ENCODE measurements at regions not wholly inside any gene's neighbourhood (a gene's known extent, or its start where the extent isn't known, plus 50 kb on each side); places are given as distances from the start of the nearest gene placed in this dataset.

DNA sequence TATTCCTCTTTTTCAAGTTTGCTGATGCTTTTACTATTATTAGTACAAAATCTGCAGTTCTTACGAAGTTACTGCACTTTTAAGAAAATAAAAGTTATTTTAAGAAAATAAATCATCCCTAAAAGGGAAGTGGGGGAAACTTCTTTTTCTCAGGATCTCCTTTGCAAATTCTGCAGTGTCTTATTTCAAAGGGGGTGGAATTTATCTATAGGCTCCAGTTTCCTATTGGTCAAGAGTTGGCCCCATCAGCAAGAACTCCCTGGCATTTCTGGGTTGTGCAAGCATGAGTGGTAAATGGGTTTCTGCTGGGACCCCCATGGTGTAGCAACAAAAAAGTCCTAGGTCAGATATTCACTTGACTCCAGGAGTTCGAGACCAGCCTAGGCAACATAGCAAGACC lies 136.3 kb upstream of the PRDM1 start:
- Histone ChIP-seq H3K4me1 (no peaks in the 10 kb centered on the region), H3K9ac (no peak overlapping the region), H3F3A (ENCODE audit: low read depth) (peaks cover 8% of the 10 kb centered on the region), H4K20me1 (ENCODE audit: low read depth) (no peaks in the 10 kb centered on the region), H2AFZ (replicated peaks) (no peak overlapping the region), H3K36me3 (no peaks in the 10 kb centered on the region), H3K9me3 (ENCODE audit: low read depth) (no peaks in the 10 kb centered on the region), H3K4me2 (no peak overlapping the region), H3K79me2 (ENCODE audit: low read depth) (no peaks in the 10 kb centered on the region), H3K4me3 (no peak overlapping the region), H3K27ac (no peak overlapping the region), H3K27me3 (no peaks in the 10 kb centered on the region)
- no peaks in the 10 kb centered on the region for H3K4me1 Mint-ChIP-seq
- DNase-seq (ENCODE audit: low spot score) = peak; percentile 6
- H3K4me3 Mint-ChIP-seq = no peak overlapping the region
- H3K27me3 Mint-ChIP-seq (ENCODE audit: insufficient read depth, low read depth) = peaks cover 2% of the 10 kb centered on the region
- H3K36me3 Mint-ChIP-seq = no peaks in the 10 kb centered on the region
- no peak for TF ChIP-seq EZH2phosphoT487 (IDR thresholded peaks at IDR 0.05)
- TF ChIP-seq EZH2 (IDR thresholded peaks at IDR 0.05) = no peak
- TF ChIP-seq, protein P1, sequence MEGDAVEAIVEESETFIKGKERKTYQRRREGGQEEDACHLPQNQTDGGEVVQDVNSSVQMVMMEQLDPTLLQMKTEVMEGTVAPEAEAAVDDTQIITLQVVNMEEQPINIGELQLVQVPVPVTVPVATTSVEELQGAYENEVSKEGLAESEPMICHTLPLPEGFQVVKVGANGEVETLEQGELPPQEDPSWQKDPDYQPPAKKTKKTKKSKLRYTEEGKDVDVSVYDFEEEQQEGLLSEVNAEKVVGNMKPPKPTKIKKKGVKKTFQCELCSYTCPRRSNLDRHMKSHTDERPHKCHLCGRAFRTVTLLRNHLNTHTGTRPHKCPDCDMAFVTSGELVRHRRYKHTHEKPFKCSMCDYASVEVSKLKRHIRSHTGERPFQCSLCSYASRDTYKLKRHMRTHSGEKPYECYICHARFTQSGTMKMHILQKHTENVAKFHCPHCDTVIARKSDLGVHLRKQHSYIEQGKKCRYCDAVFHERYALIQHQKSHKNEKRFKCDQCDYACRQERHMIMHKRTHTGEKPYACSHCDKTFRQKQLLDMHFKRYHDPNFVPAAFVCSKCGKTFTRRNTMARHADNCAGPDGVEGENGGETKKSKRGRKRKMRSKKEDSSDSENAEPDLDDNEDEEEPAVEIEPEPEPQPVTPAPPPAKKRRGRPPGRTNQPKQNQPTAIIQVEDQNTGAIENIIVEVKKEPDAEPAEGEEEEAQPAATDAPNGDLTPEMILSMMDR (IDR thresholded peaks at IDR 0.05) = no peak
- no peak overlapping the region for H3K27ac Mint-ChIP-seq
- H3K9me3 Mint-ChIP-seq = no peaks in the 10 kb centered on the region

DNA sequence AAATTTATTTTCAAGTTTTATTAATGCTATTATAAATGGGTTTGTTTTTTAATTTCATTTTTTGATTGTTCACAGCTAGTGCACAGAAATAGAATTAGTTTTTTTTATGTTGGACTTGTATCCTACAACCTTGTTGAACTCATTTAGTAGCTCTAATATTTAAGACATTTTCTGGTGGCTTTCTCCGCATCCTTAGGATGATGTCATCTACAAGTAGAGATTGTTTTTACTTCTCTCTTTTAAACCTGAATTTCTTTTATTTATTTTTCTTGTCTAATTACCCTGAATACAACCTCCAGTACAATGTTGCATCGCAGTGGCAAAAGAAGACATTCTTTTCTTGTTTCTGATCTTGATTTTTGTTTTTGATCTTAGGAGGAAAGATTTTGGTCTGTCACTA lies 142.6 kb upstream of the PRDM1 start:
- Mint-ChIP-seq H3K36me3 (no peaks in the 10 kb centered on the region), H3K4me3 (no peak overlapping the region), H3K4me1 (no peaks in the 10 kb centered on the region), H3K27ac (no peak overlapping the region), H3K9me3 (no peaks in the 10 kb centered on the region), H3K27me3 (ENCODE audit: insufficient read depth, low read depth) (peaks cover 2% of the 10 kb centered on the region)
- H3K36me3 ChIP-seq = no peaks in the 10 kb centered on the region
- DNase-seq (ENCODE audit: low spot score) = no peak
- no peaks in the 10 kb centered on the region for H4K20me1 ChIP-seq (ENCODE audit: low read depth)
- H3K9ac ChIP-seq = no peak overlapping the region
- TF ChIP-seq EZH2 (IDR thresholded peaks at IDR 0.05) = no peak
- TF ChIP-seq EZH2phosphoT487 (IDR thresholded peaks at IDR 0.05) = no peak
- TF ChIP-seq, protein P1 (IDR thresholded peaks at IDR 0.05) = no peak
- no peaks in the 10 kb centered on the region for H3K9me3 ChIP-seq (ENCODE audit: low read depth)
- H3K79me2 ChIP-seq (ENCODE audit: low read depth) = no peaks in the 10 kb centered on the region
- no peak overlapping the region for H3K4me3 ChIP-seq
- H3K27me3 ChIP-seq = no peaks in the 10 kb centered on the region
- H2AFZ ChIP-seq (replicated peaks) = no peak overlapping the region
- H3K4me2 ChIP-seq = no peak overlapping the region
- no peak overlapping the region for H3K27ac ChIP-seq
- H3K4me1 ChIP-seq = peaks cover 9% of the 10 kb centered on the region
- H3F3A ChIP-seq (ENCODE audit: low read depth) = no peaks in the 10 kb centered on the region

DNA sequence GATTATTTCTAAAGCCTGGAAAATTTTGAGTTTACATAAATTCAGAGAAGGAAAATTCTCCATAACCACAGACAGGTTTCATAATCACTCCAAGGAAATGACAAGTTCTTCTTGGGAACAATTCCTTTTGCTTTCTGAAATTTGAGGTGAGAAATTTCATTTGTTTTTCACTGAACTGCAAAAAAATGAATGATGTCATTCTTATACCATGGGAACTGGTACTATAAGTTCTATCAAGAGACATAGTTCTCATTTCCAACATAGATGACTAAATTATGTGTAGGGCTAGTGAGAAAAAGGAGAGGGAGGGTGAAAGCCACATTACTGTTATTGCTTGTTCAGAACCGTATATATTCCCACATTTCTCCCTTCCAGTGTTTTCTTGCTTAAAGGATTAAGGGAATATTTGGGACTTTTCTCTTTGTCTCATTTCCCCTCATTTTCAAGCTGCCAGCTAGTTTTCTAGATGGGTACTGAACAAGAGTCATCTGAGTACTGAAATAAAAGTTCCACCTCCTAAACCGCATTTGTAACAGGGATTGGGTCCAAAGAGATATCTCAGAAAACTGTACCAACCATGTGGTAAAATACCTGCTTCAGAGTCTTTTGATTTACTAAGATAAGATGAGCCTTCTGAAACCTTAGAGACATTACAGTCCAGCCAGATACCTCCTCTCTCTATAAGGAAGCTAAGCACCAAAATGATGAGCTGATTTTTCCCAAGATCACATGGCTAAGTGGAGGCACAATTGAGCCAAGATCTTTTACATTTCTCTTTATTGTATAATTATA lies 144.3 kb upstream of the PRDM1 start:
- Histone ChIP-seq H3K4me2 (no peak overlapping the region), H3K36me3 (no peaks in the 10 kb centered on the region), H2AFZ (replicated peaks) (no peak overlapping the region), H4K20me1 (ENCODE audit: low read depth) (no peaks in the 10 kb centered on the region), H3K4me1 (peaks cover 9% of the 10 kb centered on the region), H3K4me3 (no peak overlapping the region), H3K9ac (no peak overlapping the region), H3K79me2 (ENCODE audit: low read depth) (no peaks in the 10 kb centered on the region), H3K9me3 (ENCODE audit: low read depth) (no peaks in the 10 kb centered on the region), H3K27me3 (no peaks in the 10 kb centered on the region), H3F3A (ENCODE audit: low read depth) (no peaks in the 10 kb centered on the region), H3K27ac (no peak overlapping the region)
- Mint-ChIP-seq H3K4me1 (no peaks in the 10 kb centered on the region), H3K36me3 (no peaks in the 10 kb centered on the region), H3K27me3 (ENCODE audit: insufficient read depth, low read depth) (peaks cover 2% of the 10 kb centered on the region), H3K27ac (no peak overlapping the region), H3K4me3 (no peak overlapping the region), H3K9me3 (no peaks in the 10 kb centered on the region)
- TF ChIP-seq, protein P1 (IDR thresholded peaks at IDR 0.05) = no peak
- TF ChIP-seq EZH2phosphoT487 (IDR thresholded peaks at IDR 0.05) = no peak
- TF ChIP-seq EZH2 (IDR thresholded peaks at IDR 0.05) = no peak
- no peak for DNase-seq (ENCODE audit: low spot score)

All from neural progenitor cell (in vitro differentiated cells).